GM19035 (cell line): ENCODE measurements at regions not wholly inside any gene's neighbourhood (a gene's known extent, or its start where the extent isn't known, plus 50 kb on each side); places are given as distances from the start of the nearest gene placed in this dataset.

Experiments
- ATAC-seq: cut with Tn5 transposase; IDR thresholded peaks from one replicate; pipeline ENCODE4 v1.9.1; 2021; ENCODE audit not compliant: unreplicated experiment

DNA sequence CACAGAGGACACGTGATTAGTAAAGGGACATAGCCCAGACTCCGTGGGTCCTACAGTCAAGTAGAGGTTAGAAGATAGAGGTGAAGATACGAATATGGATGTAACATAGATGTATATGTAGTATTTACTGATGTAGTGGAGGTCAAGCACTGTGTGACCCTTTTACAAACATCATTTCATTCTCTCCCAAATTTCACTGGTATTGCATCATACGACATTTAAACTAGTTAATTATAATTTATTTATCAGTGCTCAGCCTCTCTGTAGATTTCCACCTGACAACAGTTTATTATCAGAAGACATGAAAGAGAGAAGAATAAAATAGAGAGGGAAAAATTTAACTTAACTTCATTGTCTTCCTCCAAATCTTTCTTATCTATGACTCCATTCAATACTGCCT lies 927.9 kb upstream of the TMEM132C start:
- ATAC-seq: no peak

DNA sequence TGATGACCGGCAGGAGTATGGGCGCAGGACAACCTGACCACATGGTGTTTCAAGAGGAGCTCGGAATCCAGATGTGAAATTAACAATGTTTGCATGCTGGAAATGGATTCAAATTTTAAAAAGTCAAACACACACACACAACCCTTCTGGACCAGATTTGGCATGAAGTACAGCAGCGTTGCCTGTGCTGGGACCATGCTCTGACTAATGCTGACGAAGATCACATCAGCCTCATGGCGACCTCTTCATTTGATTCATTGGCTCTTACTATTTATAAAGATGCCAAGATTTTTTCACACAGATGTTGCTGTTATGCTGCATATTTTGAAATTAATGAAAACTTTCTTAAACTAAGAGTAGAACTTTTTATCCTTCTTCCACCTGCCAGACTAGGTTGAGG lies 926.6 kb upstream of the TMEM132C start:
- ATAC-seq: no peak

DNA sequence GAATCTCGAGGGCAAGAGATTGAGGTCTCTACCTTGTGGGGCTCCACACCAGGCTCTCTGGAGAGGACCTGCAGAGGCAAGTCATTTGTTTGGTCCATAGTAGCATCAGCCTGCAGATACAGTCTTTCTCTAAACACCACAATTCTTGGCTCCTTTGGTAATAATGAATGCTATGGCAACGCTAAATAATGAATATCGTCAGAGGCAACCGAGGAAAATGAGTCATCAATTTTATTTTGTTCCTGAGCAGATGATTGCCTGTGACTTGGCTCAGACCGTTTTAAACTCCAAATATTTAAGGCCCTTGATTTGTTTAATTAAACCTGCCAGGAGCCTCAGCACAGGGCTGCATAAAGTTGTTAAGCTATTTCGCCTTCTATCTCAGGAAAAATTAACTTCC lies 924.1 kb upstream of the TMEM132C start:
- no peak for ATAC-seq

DNA sequence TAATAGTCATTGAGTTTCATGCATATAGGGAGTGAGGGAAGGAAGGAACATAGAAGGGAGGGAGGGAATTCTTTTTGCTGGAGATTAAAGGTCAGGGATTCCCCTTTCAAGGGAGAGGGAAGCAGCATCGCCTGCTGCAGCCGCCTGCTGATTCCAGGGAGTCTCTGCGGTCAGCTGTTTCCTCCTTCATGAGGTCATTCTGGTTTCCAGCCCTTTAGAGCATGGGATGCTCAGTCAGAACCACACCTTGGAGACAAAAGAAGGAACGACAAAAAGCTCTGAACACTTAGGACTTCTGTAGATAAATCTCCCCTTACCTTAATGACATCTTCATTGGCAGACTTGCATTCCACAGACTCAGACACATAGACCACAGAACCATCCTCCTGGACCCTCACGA lies 923.0 kb upstream of the TMEM132C start:
- ATAC-seq: no peak

GRCh38 chr12:127351481-127352010 lies 915.4 kb upstream of the TMEM132C start:
- no peak for ATAC-seq

DNA sequence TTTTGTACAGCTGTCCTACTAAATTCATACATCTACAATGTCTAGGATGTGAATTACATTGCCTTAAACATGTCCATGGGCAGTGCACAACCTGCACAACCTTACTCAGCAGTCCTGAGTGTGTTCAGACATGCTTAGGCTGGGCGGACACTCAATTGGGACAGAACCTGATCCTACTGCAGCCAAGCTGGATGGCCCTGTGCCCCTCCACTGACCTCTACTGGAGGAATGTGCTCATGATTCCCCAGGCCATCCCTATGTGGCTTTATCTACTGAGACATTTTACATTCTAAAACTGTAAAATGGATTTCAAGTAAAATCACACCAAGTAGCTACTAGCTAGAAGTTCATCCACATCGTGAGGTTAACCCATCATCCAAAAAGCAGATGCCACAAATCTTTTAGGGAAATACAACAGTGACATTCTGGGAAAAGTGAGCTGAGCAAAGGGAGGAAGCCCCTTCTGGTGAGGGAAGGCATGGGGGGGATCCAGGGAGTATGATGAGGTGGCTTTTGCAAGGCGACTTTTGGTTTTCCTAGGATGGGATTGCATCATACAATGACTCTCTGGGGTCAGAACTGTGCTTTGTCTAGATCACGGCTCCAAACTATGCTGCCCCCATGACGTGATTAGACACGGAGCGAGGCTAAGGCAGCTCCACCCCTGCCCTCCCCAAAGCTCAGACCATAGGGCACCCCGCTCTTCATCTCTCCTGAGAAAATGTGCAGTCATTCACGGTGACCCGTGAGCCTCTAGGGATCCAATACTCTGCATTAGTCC lies 911.7 kb upstream of the TMEM132C start:
- ATAC-seq: no peak

DNA sequence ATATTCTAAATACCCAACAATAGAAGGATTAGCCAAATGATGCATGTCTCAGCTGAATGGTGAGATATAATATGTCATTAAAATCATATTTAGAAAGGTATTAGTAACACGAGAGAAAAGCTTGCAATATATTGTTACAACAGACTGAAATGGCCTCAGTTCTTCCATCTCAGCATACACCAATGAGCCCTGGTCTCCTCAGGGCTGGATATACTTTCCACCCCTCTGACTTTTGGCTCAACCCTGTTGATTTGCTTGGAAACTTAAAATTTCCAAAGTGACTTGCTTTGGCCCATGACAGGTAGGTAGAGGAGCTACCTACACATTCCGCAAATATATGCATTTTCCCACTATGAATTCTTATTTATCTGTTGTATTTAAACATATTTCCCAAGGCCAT lies 908.1 kb upstream of the TMEM132C start:
- no peak for ATAC-seq

DNA sequence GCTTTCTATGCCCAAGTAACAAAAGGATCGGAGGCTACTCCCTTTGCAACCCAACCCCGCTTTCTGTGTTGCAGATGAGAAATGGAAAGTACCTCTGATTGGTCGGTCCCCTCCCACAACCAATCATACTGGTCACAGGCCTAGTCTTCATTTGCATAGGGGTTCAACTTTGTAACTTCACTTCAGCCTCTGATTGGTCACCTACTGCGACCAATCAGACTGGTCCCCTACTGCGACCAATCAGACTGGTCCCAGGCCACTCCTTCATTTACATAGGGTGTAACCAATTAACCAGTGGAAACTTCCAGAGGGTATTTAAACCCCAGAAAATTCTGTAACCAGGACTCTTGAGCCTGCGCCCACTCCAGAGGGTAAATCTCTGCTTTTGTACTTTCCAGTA lies 906.4 kb upstream of the TMEM132C start:
- ATAC-seq: no peak

DNA sequence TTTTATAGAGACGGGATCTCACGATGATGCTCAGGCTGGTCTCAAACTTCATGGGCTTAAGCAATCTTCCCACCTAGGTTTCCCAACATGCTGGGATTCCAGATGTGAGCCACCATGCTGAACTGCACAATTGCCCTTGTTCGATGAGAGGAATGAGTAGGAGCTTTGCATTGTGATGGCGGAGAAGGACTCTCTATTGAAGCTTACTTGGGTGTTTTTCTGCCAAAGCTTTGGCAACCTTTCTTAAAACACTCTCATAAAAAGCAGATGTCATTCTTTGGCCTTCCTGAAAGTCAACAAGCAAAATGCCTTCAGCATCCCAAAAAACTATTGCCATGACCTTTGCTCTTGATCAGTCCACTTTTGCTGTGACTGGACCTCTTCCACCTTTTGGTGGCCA lies 904.8 kb upstream of the TMEM132C start:
- ATAC-seq: no peak

DNA sequence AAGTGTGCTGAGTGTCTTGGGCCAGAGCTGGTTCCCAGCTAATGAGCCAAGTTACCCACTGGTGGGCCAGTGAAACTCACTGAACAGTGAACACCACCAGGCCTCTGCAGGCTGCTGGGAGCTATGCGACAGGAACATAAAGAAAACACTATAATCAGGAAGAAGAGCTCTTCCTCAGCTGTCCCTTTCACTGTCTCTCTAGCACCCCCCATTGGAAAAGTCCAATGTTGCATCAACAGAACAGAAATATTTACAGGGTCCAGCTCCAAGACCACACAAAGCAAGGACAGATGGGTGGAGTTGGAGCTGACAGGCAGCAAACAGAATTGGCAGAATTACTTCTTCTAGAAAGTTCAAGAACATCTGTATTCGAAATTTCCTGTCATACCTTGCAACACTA lies 903.6 kb upstream of the TMEM132C start:
- ATAC-seq: no peak

GRCh38 chr12:127373559-127373958 lies 893.4 kb upstream of the TMEM132C start:
- no peak for ATAC-seq

DNA sequence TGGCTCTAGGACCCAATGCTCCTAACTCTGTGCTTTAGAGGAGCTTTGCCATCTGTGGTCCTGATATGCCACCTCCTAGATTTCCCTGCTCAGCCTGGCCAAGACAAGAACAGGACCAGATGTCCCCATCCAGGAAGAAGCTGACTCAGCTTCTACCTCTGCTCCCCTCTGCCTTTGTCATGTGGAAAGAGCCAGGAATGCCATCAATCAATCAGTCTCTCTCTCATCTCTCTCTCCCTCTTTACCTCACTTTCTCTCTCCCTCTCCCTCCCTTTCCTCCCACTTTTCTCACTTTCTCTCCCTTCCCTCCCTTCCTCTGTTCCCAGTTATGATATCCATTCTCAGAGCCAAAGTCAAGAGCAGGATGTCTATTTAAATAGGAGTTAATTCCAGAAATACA lies 892.5 kb upstream of the TMEM132C start:
- no peak for ATAC-seq

GRCh38 chr12:127381043-127381668 lies 885.8 kb upstream of the TMEM132C start:
- ATAC-seq: no peak

DNA sequence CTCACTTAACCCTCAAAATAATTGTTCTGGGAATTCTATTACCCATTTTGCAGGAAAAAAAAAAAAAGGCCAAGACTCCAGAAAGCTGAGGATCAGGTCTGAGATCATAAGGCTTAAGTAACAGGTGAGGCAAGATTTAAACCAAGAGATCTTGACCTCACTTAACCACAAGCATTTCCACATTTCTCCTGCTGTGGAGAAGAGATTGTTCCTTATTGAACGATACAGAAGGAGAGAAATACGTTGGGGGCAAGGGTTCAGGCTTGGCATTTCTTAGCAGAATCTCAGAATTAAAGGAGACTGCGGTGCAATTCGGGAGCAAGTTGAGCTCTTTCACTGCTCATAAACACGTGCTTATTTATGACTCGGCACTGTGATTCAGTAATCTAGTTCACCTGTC lies 885.3 kb upstream of the TMEM132C start:
- no peak for ATAC-seq

DNA sequence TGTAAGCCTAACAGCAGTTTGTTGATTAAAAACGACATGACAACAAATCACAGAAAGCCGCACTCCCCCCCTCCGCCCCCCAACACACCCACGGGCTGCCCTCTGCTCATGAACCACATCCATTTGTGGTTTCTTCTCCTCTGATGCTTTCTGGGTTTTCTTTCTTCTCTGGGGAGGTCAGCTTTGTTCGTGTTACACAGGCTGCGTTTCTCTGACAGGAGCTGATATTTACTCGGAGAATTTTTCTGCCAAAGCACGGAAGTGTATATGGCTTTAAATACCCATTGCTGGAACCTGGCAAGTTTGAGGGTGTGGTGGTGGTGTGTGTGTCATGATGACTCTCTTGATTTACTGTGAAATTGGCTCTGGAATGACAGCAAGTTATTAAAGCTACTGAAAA lies 883.7 kb upstream of the TMEM132C start:
- ATAC-seq: no peak

DNA sequence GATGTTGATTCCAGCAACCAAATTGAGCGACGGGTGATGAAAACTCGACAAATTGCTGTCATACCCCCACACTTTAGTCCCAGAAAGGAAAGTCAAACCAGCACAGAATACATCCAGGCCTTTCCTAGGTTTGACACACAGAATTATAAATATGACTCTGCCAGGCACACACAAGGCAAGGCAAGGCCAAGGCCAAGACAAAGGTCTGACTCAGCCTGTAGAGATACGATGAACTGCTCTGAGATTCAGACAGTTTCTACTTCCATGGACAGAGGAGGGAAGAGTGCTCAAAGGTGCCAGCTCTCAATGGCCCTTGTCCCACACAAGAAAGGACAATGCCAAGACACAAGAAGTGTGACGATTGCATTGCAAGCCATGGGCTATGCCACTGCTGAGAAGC lies 880.2 kb upstream of the TMEM132C start:
- no peak for ATAC-seq

DNA sequence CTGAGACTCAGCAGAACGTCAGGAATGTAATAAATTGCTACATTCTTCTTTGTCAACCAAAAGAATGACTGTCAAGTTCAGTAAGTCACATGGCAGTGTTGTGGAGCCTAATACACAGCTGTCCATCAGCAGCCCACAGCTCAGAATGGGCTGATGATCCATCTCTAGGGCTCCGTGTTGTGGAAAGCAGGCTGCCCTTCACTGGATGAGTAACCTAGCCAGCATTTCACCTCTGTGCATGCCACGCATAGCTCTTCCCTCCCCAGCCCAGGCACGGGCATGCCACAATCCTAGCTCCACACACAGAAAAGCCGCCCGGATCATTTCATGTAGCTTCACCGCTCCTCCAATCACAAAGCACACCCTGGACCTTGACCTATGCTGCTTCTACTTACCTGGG lies 878.0 kb upstream of the TMEM132C start:
- no peak for ATAC-seq

GRCh38 chr12:127389923-127390322 lies 877.0 kb upstream of the TMEM132C start:
- ATAC-seq: no peak

DNA sequence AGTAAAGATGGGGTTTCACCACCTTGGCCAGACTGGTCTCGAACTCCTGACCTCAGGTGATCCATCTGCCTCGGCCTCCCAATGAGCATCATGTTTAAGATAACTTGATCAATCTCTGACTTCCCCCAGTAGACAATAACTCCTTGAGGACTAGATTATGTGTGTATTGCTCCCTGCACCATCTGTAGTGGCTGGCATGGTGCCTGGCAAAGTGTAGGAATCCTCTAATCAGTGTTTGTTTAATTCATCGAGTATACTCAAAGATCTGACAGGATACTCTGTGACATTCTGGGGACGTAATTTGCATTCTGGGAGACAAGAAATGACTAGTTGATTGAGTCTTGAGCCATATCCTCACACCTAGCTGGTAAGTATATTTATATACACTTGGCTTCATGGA lies 873.5 kb upstream of the TMEM132C start:
- ATAC-seq: no peak

DNA sequence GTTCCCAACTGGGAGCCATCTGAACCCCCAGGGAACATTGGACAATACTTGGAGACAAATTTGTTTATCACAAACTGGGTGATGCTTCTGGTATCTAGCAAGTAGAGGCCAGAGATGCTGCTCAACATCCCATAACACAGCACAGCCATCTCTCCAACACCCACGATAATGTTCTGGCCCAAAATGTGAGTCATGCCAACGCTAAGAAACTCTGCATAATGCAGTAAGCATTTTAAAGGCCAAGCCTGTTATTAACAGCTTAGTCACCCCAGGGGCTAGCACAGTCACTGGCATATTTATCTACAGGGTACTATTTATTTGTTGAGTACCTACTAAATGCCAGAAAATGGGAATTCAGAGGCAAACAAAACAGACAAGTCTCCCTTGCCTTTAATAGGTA lies 873.1 kb upstream of the TMEM132C start:
- no peak for ATAC-seq

GRCh38 chr12:127396734-127397133 lies 870.2 kb upstream of the TMEM132C start:
- ATAC-seq: no peak

GRCh38 chr12:127398016-127398710 lies 868.8 kb upstream of the TMEM132C start:
- ATAC-seq: no peak
